CD4-positive, alpha-beta memory T cell (primary cell): ENCODE measurements at regions not wholly inside any gene's neighbourhood (a gene's known extent, or its start where the extent isn't known, plus 50 kb on each side); places are given as distances from the start of the nearest gene placed in this dataset.
A peak's percentile ranks its signal among the peaks of the same experiment; 100 is the strongest.

Source experiments
- CTCF ChIA-PET: fragments of 350-600 bp; sonication (Branson Sonifier 250); formaldehyde crosslinking; loops from one replicate; lab custom pipeline; 2021; ENCODE audit warnings: inconsistent platforms; ENCODE audit not compliant: partially characterized antibody; lab: Charles Lee
- POLR2A ChIA-PET: fragments of 350-600 bp; sonication (Branson Sonifier 250); formaldehyde crosslinking; loops from one replicate; lab custom pipeline; 2021; ENCODE audit not compliant: partially characterized antibody; lab: Charles Lee
- DNase-seq, 5 donors: peaks; one replicate each; pipeline versions ENCODE4 v3.0.0 to v3.0.0-alpha.2; 2020 to 2022; ENCODE audit warnings: mixed read lengths in 1 of 5
- H3K27ac ChIP-seq: one replicate; pipeline ENCODE4 v1.7.0; 2013; ENCODE audit warnings: low read depth, low read length
- H3K27me3 ChIP-seq: 2 replicates; pipeline ENCODE4 v1.7.0; 2013; ENCODE audit warnings: mild to moderate bottlenecking, low read length, moderate library complexity; ENCODE audit not compliant: insufficient read depth
- H3K36me3 ChIP-seq: 2 replicates; pipeline ENCODE4 v1.7.0; 2013; ENCODE audit warnings: mild to moderate bottlenecking, low read length, moderate library complexity; ENCODE audit not compliant: insufficient read depth
- H3K4me1 ChIP-seq: 2 replicates; pipeline ENCODE4 v1.7.0; 2013; ENCODE audit warnings: mild to moderate bottlenecking, low read length, moderate library complexity; ENCODE audit not compliant: insufficient read depth
- H3K4me3 ChIP-seq, 2 donors: one replicate each; pipeline ENCODE4 v1.7.0; 2013; ENCODE audit warnings: low read length in 2 of 2, mild to moderate bottlenecking in 1 of 2
- H3K9me3 ChIP-seq, 2 donors: one replicate each; pipeline ENCODE4 v1.7.0; 2013; ENCODE audit warnings: low read length in 2 of 2, control low read depth in 1 of 2; ENCODE audit not compliant: control insufficient read depth in 1 of 2
- H3K27ac Mint-ChIP-seq, 7 donors: one replicate each; pipeline ENCODE4 v1.8.0; 2020 to 2021; ENCODE audit warnings: mixed read lengths in 7 of 7, mild to moderate bottlenecking in 6 of 7, inconsistent platforms in 3 of 7, moderate library complexity in 3 of 7
- H3K27me3 Mint-ChIP-seq, 2 donors: one replicate each; pipeline ENCODE4 v1.8.0; 2020 to 2021; ENCODE audit warnings: mixed read lengths in 2 of 2
- H3K36me3 Mint-ChIP-seq, 2 donors: one replicate each; pipeline ENCODE4 v1.8.0; 2020 to 2021; ENCODE audit warnings: mixed read lengths in 2 of 2, inconsistent platforms in 1 of 2, mild to moderate bottlenecking in 1 of 2
- H3K4me1 Mint-ChIP-seq, 4 donors: one replicate each; pipeline ENCODE4 v1.8.0; 2020 to 2021; ENCODE audit warnings: mixed read lengths in 4 of 4, mild to moderate bottlenecking in 1 of 4
- H3K4me3 Mint-ChIP-seq, 8 donors: one replicate each; pipeline ENCODE4 v1.8.0; 2020 to 2021; ENCODE audit warnings: mixed read lengths in 8 of 8, mild to moderate bottlenecking in 7 of 8, moderate library complexity in 6 of 8, inconsistent platforms in 3 of 8
- H3K9me3 Mint-ChIP-seq, 8 donors: one replicate each; pipeline ENCODE4 v1.8.0; 2020 to 2021; ENCODE audit warnings: mixed read lengths in 8 of 8, mild to moderate bottlenecking in 5 of 8, inconsistent platforms in 3 of 8, moderate library complexity in 1 of 8
- intact Hi-C: fragments of 100-400 bp; cut with micrococcal nuclease; formaldehyde crosslinking; loops from one replicate; pipeline ENCODE4 v1.15.1; 2023

DNA sequence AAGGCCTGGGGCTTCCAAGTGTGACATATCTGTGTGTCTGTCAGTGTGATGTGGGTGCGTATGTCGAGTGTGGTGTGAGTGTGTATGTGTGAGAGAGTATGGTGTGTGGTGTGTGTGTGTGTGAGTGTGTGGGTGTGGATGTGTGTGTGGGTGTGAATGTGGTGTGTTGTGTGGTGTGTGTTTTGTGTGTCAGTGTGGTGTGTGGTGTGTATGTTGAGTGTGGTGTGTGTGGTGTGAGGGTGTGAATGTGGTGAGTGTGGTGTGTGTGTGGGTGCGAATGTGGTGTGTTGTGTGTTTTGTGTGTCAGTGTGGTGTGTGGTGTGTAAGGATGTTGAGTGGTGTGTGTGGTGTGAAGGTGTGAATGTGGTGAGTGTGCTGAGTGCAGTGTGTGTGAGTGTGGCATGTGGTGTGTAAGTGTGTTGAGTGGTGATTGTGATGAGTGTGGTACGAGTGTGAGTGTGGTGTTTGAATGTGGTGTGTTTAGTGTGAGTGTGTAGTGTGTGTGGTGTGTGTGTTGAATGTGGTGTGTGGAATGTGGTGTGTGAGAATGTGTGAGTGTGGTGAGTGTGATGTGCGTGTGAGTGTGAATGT is 61.6 kb upstream of the SORCS2 start:
- intact Hi-C loops, result no loop called here
- Histone ChIP-seq H3K4me3 (no peak overlapping the region), H3K36me3 (no peaks in the 10 kb centered on the region), H3K27ac (no peak overlapping the region), H3K27me3 (no peaks in the 10 kb centered on the region), H3K9me3 (no peaks in the 10 kb centered on the region), H3K4me1 (no peaks in the 10 kb centered on the region)
- H3K36me3 Mint-ChIP-seq, result no peaks in the 10 kb centered on the region
- no peak for DNase-seq
- peaks cover 0 to 5% (median 0%) of the 10 kb centered on the region in 8 donors for H3K9me3 Mint-ChIP-seq
- H3K4me1 Mint-ChIP-seq, result peaks cover 0 to 3% (median 0%) of the 10 kb centered on the region in 4 donors
- ChIA-PET POLR2A (no interaction called here), CTCF (no interaction called here)
- H3K27ac Mint-ChIP-seq, result no peak overlapping the region
- no peak overlapping the region for H3K4me3 Mint-ChIP-seq
- peaks cover 3 to 6% of the 10 kb centered on the region in 2 donors for H3K27me3 Mint-ChIP-seq

DNA sequence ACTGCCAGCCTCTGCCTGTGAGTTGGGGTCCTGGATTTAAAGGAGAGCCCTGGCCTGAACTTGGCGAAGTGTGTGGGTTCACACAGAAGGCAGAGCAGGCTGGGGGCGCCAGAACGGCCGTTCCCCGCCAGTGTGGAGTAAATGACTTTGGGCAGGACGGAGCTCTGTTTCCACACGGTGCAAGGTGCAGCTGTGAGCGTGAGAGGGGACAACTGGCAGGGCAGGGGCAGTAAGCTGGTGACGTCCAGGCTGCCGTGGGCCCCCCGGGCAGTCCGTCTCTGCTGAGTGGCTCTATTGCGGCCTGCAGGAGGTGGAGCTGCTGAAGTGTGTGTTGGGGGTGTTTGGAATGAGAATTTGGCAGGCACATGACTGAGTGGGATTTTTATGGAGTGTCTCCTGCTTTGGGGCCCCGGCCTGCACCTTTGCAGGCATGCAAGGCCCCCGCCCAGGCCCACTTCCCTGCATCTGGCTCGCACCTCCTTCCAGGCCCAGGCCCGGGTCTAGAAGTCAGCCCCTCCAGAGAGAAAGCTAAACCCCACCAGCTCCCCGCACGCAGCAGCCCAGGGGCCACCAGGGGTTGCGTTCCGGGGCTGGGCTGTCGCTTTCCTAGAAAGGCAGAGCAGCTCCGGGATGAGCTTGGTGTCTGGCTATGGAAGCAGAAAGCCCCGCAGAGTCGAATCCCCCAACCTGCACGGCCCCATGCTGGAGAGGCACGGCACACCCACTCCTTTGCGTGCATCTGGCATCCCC is 62.2 kb upstream of the GRPEL1 start:
- Mint-ChIP-seq H3K36me3 (no peaks in the 10 kb centered on the region), H3K9me3 (peaks cover 0 to 5% (median 0%) of the 10 kb centered on the region in 8 donors), H3K27ac (no peak overlapping the region), H3K4me3 (no peak overlapping the region), H3K27me3 (peaks cover 3 to 6% of the 10 kb centered on the region in 2 donors), H3K4me1 (peaks cover 0 to 2% (median 0%) of the 10 kb centered on the region in 4 donors)
- Histone ChIP-seq H3K27me3 (no peaks in the 10 kb centered on the region), H3K9me3 (no peaks in the 10 kb centered on the region), H3K36me3 (no peaks in the 10 kb centered on the region), H3K4me1 (no peaks in the 10 kb centered on the region), H3K27ac (no peak overlapping the region), H3K4me3 (no peak overlapping the region)
- CTCF ChIA-PET, result no interaction called here
- intact Hi-C loops, result no loop called here
- POLR2A ChIA-PET, result no interaction called here
- no peak for DNase-seq

DNA sequence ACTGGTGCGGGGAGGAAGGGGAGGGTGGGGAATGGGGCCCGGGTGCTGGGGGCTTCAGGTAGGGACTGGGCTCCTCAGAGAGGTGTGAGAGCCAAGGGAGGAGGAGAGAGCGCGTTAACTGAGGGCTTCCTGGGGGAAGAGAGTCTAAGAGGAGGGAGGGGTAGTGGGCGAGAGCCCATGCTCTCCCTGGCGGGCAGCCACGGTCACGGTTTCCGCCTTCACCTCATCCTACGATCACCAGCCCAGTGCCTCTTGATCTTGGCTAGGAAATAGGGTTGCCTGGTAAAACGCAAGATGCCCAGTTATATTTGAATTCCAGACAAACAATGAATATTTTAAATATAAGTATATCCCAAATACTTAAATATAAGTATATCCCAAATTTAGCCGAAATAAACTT is 60.8 kb upstream of the GRPEL1 start:
- no peak overlapping the region for H3K27ac Mint-ChIP-seq
- CTCF ChIA-PET, result no interaction called here
- H3K4me3 Mint-ChIP-seq, result no peak overlapping the region
- H3K27me3 Mint-ChIP-seq, result peaks cover 3 to 6% of the 10 kb centered on the region in 2 donors
- POLR2A ChIA-PET, result no interaction called here
- peaks cover 0 to 5% (median 0%) of the 10 kb centered on the region in 8 donors for H3K9me3 Mint-ChIP-seq
- H3K4me3 ChIP-seq, result no peak overlapping the region
- no peaks in the 10 kb centered on the region for H3K36me3 ChIP-seq
- H3K9me3 ChIP-seq, result no peaks in the 10 kb centered on the region
- no peaks in the 10 kb centered on the region for H3K4me1 ChIP-seq
- H3K36me3 Mint-ChIP-seq, result no peaks in the 10 kb centered on the region
- no peaks in the 10 kb centered on the region for H3K4me1 Mint-ChIP-seq
- no peak for DNase-seq
- H3K27ac ChIP-seq, result no peak overlapping the region
- H3K27me3 ChIP-seq, result no peaks in the 10 kb centered on the region
- intact Hi-C loops, result no loop called here

DNA sequence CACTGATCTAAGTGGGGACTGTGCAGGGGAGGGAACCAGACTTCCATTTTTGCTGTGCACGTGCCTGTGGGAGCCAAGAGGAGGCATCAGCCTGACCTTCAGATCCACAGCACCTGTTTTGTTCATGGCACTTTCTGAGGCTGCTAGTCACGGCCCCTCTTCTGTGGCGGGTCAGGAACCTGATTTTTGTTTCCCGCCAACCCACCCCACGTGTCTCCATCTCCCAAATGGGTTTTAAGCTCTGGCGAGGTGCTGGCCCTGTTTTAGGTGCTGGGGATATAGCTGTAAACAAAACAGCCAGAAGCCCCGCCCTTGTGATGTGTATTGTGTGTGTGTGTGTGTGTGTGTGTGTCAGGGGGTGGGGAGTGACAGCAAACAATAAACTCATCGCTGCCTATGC is 60.4 kb upstream of the GRPEL1 start:
- ChIA-PET POLR2A (no interaction called here), CTCF (no interaction called here)
- Mint-ChIP-seq H3K27ac (peak overlapping the region in 1 of 7 donors; percentile 29), H3K4me3 (no peak overlapping the region), H3K36me3 (no peaks in the 10 kb centered on the region), H3K4me1 (no peaks in the 10 kb centered on the region), H3K9me3 (peaks cover 0 to 4% (median 0%) of the 10 kb centered on the region in 8 donors), H3K27me3 (peaks cover 6 to 9% of the 10 kb centered on the region in 2 donors)
- Histone ChIP-seq H3K27ac (no peak overlapping the region), H3K36me3 (no peaks in the 10 kb centered on the region), H3K4me1 (no peaks in the 10 kb centered on the region), H3K9me3 (no peaks in the 10 kb centered on the region), H3K27me3 (no peaks in the 10 kb centered on the region), H3K4me3 (no peak overlapping the region)
- no peak for DNase-seq
- intact Hi-C loops, result no loop called here

DNA sequence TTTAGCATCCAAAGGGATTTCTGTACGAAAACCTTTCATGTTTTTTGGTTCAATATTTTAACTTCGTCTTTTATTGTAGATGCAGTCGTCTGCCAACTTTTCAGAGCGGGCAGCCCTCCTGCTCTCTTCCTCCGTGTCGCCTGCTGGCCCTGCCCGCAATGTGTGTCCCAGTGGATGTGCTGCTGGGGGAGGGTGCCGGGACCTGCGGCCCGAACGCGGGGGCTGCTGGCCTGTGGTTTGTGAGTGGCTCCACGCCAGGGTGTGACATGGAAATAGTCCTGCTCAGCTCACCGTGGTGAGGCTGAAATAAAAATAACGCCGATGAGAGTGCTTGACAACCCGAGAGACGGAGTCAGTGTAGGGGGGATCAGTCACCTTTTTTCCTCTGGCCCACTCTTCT is 59.7 kb upstream of the GRPEL1 start:
- CTCF ChIA-PET, result no interaction called here
- no peak for DNase-seq
- no peaks in the 10 kb centered on the region for H3K27me3 ChIP-seq

DNA sequence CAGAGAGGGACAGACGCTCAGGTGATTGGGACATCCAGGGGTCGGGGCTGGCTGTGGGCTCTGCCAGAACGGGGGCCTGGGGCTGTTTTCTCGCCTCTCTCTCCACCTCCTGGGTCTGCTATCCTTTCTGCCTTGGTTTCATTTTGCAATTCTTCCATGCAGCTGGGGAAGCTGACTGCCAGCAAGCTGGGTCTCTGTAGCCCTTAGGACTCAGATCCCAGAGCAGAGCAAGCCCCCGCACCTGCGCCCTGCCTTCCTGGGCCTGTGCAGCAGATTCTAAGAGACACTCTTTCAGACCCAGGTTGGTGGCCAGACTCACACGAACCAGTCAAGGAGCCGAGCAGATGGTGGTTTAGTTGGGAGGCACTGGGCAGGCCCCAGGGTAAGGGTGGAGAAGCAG is 59.1 kb upstream of the GRPEL1 start:
- no peaks in the 10 kb centered on the region for H3K9me3 Mint-ChIP-seq
- Histone ChIP-seq H3K27me3 (no peaks in the 10 kb centered on the region), H3K27ac (no peak overlapping the region), H3K9me3 (no peaks in the 10 kb centered on the region), H3K36me3 (no peaks in the 10 kb centered on the region), H3K4me1 (no peaks in the 10 kb centered on the region), H3K4me3 (no peak overlapping the region)
- H3K4me1 Mint-ChIP-seq, result no peaks in the 10 kb centered on the region
- ChIA-PET CTCF (no interaction called here), POLR2A (no interaction called here)
- H3K36me3 Mint-ChIP-seq, result no peaks in the 10 kb centered on the region
- peak overlapping the region in 1 of 7 donors; percentile 64 for H3K27ac Mint-ChIP-seq
- H3K27me3 Mint-ChIP-seq, result peaks cover 9% of the 10 kb centered on the region in 2 donors
- DNase-seq, result no peak
- intact Hi-C loops, result no loop called here
- no peak overlapping the region for H3K4me3 Mint-ChIP-seq

More for the DNA sequence above, 59.7 kb upstream of the GRPEL1 start:
- Mint-ChIP-seq H3K4me3 (no peak overlapping the region), H3K27ac (no peak overlapping the region), H3K4me1 (no peaks in the 10 kb centered on the region), H3K9me3 (no peaks in the 10 kb centered on the region), H3K27me3 (peaks cover 6 to 9% of the 10 kb centered on the region in 2 donors), H3K36me3 (no peaks in the 10 kb centered on the region)
- intact Hi-C loops, result no loop called here
- Histone ChIP-seq H3K4me3 (no peak overlapping the region), H3K27ac (no peak overlapping the region), H3K4me1 (no peaks in the 10 kb centered on the region), H3K36me3 (no peaks in the 10 kb centered on the region), H3K9me3 (no peaks in the 10 kb centered on the region)
- POLR2A ChIA-PET, result no interaction called here

DNA sequence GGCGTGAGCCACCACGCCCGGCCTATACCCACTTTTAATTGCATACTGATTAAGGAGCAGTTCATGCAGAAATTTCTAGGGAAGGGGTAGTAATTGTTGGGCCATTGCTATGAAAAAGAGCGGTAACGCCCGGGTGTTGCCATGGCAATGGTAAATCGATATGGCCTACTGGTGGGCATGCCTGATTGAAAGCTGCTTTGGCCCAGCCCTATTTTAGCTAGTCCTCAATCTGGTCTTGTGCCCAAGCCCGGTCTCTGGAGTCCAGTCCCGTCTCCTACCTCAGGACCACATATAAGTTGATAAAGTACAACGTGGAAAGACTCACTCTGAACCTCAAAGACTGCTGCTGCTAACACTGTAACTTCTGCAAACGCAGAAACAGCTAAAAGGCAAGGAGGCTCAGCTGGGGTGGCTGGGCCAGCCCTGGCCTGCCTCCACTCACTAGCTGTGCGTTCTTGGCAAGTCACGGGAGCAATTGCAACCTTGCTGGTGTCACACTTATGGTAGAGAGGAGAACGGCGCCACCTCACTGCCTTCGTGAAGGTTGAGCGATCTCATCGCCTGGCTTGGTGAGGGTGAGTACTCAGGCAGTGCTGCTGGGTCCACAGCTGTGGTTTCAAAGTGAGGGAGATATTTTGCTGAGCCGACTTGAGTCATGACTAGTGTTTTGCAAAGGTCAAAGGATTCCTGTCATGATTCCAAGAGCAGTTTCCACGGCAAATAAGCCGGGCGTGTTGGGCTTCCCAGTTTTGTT is 57.0 kb upstream of the GRPEL1 start:
- H3K27ac ChIP-seq, result no peak overlapping the region
- H3K27me3 ChIP-seq, result no peaks in the 10 kb centered on the region
- no peaks in the 10 kb centered on the region for H3K36me3 ChIP-seq
- no peaks in the 10 kb centered on the region for H3K4me1 ChIP-seq
- POLR2A ChIA-PET, result no interaction called here
- no peak overlapping the region for H3K4me3 Mint-ChIP-seq
- H3K9me3 ChIP-seq, result no peaks in the 10 kb centered on the region
- no peaks in the 10 kb centered on the region for H3K9me3 Mint-ChIP-seq
- no peaks in the 10 kb centered on the region for H3K4me1 Mint-ChIP-seq
- no peak overlapping the region for H3K4me3 ChIP-seq
- intact Hi-C loops, result no loop called here
- peaks cover 9 to 13% of the 10 kb centered on the region in 2 donors for H3K27me3 Mint-ChIP-seq
- H3K27ac Mint-ChIP-seq, result no peak overlapping the region
- no peaks in the 10 kb centered on the region for H3K36me3 Mint-ChIP-seq
- CTCF ChIA-PET, result no interaction called here
- DNase-seq, result no peak
